ENCODE measurements at regions not wholly inside any gene's neighbourhood (a gene's known extent, or its start where the extent isn't known, plus 50 kb on each side); places are given as distances from the start of the nearest gene placed in this dataset.

- TF ChIP-seq EZH2 (IDR thresholded peaks at IDR 0.05; ENCODE audit: borderline replicate concordance, insufficient read depth, low read depth, low read length, poor library complexity, severe bottlenecking) (no peak), CTCF (IDR thresholded peaks at IDR 0.05) (no peak)
Measured at GRCh38 chr5:4348423-4348822, 752.8 kb downstream of the IRX1 start.
